Keratinocyte (primary cell): ENCODE measurements at regions not wholly inside any gene's neighbourhood (a gene's known extent, or its start where the extent isn't known, plus 50 kb on each side); places are given as distances from the start of the nearest gene placed in this dataset.

ENCODE experiments used
- DNase-seq: peaks from one replicate; pipeline ENCODE4 v3.0.0-alpha.2; 2011; ENCODE audit warnings: low read depth, missing footprints, low spot score
- FAIRE-seq: peaks from 2 replicates; lab custom pipeline; 2011; peaks lifted over from hg19 to GRCh38; lab: Jason Lieb, UNC
- H2AFZ ChIP-seq: 2 replicates; pipeline ENCODE4 v1.6.0; 2012; ENCODE audit warnings: low read length, control low read depth, inconsistent platforms; ENCODE audit not compliant: control insufficient read depth
- H3K27ac ChIP-seq: 2 replicates; pipeline ENCODE4 v1.5.1; 2011; ENCODE audit warnings: low read length; ENCODE audit not compliant: control insufficient read depth, insufficient read depth
- H3K27me3 ChIP-seq: 3 replicates; pipeline ENCODE4 v1.6.0; 2011; ENCODE audit warnings: low read length; ENCODE audit not compliant: control insufficient read depth, insufficient read depth; ENCODE audit errors: extremely low read depth
- H3K36me3 ChIP-seq, 2 experiments: 2 replicates in 1 of 2; 3 replicates in 1 of 2; pipeline ENCODE4 v1.5.1; 2011; ENCODE audit warnings: low read length in 2 of 2, mild to moderate bottlenecking in 1 of 2; ENCODE audit not compliant: control insufficient read depth in 2 of 2, insufficient read depth in 2 of 2; ENCODE audit errors: extremely low read depth in 1 of 2
- H3K4me1 ChIP-seq: 3 replicates; pipeline ENCODE4 v1.5.1; 2011; ENCODE audit warnings: low read length; ENCODE audit not compliant: control insufficient read depth, insufficient read depth; ENCODE audit errors: extremely low read depth
- H3K4me2 ChIP-seq: 3 replicates; pipeline ENCODE4 v1.6.0; 2011; ENCODE audit warnings: low read depth, low read length; ENCODE audit not compliant: control insufficient read depth, insufficient read depth; ENCODE audit errors: extremely low read depth
- H3K4me3 ChIP-seq, 3 experiments: fragments of 200-600 bp in 1 of 3; sonication (generic) in 1 of 3; 2 replicates in 2 of 3; 3 replicates in 1 of 3; pipeline ENCODE4 v1.5.1; 2011 to 2016; ENCODE audit warnings: low read length in 3 of 3, mild to moderate bottlenecking in 3 of 3, control low read depth in 2 of 3, inconsistent platforms in 1 of 3, low read depth in 1 of 3, mixed read lengths in 1 of 3, mixed run types in 1 of 3, moderate library complexity in 1 of 3; ENCODE audit not compliant: control insufficient read depth in 2 of 3, insufficient read depth in 2 of 3; ENCODE audit errors: extremely low read depth in 1 of 3
- H3K79me2 ChIP-seq: 2 replicates; pipeline ENCODE4 v1.6.0; 2012; ENCODE audit warnings: low read length; ENCODE audit not compliant: control insufficient read depth, insufficient read depth
- H3K9ac ChIP-seq: 3 replicates; pipeline ENCODE4 v1.6.0; 2011; ENCODE audit warnings: low read length; ENCODE audit not compliant: control insufficient read depth, insufficient read depth; ENCODE audit errors: extremely low read depth
- H3K9me1 ChIP-seq: 3 replicates; pipeline ENCODE4 v1.6.0; 2011; ENCODE audit warnings: low read length; ENCODE audit not compliant: control insufficient read depth, insufficient read depth; ENCODE audit errors: extremely low read depth
- H3K9me3 ChIP-seq: 2 replicates; pipeline ENCODE4 v1.5.1; 2012; ENCODE audit warnings: low read depth, low read length; ENCODE audit not compliant: control insufficient read depth
- H4K20me1 ChIP-seq: 3 replicates; pipeline ENCODE4 v1.6.0; 2011; ENCODE audit warnings: low read length; ENCODE audit not compliant: control insufficient read depth, insufficient read depth; ENCODE audit errors: extremely low read depth
- EZH2 ChIP-seq: IDR thresholded peaks from one replicate; pipeline ENCODE4 v1.6.1; 2012; ENCODE audit warnings: inconsistent platforms, mild to moderate bottlenecking, low read length, moderate library complexity
- dilution Hi-C: fragments of 300-500 bp; cut with MboI; formaldehyde crosslinking; loops from one replicate; pipeline ENCODE4 v1.7.0; 2020; ENCODE audit warnings: low sequenced_read_pairs; ENCODE audit not compliant: extremely low pct_ligation_motif_present
- TF ChIP-seq, protein P1 (sequence below), 3 experiments: IDR thresholded peaks in 1 of 3; conservative IDR thresholded peaks in 1 of 3; optimal IDR thresholded peaks in 1 of 3; 2 replicates in 2 of 3; 3 replicates in 1 of 3; pipeline versions ENCODE3 to v1.5.1; 2011; ENCODE audit warnings: low read length in 3 of 3, mild to moderate bottlenecking in 3 of 3, moderate library complexity in 2 of 3, control low read depth in 1 of 3, inconsistent platforms in 1 of 3; ENCODE audit not compliant: insufficient read depth in 2 of 3; ENCODE audit errors: extremely low read depth in 1 of 3

DNA sequence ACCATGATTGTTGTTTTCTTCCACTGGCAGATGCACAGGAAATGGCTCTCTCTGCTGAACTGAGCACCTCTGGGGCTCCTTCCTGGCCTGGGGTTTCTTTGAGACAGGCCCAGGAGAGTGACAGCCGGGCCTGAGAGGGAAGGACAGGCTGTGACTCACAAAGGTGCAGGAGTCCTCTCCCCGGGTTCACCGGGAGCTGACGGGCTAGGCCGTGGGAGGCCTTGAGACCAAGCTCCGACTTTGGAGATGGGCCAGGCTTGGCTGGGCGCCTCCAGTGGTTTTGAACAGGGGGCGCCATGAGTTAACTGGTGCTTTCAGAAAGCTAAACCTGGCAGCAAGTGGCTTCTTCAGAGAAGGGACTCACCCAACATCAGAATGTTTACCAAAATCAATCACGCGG lies 143.4 kb downstream of the URI1 start:
- no peak overlapping the region for H3K27ac ChIP-seq
- H3K36me3 ChIP-seq: no peaks in the 10 kb centered on the region
- no peaks in the 10 kb centered on the region for H3K9me3 ChIP-seq
- no peak for DNase-seq
- dilution Hi-C loops: no loop called here
- FAIRE-seq: no peak
- no peaks in the 10 kb centered on the region for H3K79me2 ChIP-seq
- no peaks in the 10 kb centered on the region for H3K4me1 ChIP-seq
- H3K27me3 ChIP-seq: no peaks in the 10 kb centered on the region
- H3K9me1 ChIP-seq: no peaks in the 10 kb centered on the region
- H4K20me1 ChIP-seq: no peaks in the 10 kb centered on the region
- no peak overlapping the region for H3K9ac ChIP-seq
- no peak overlapping the region for H3K4me2 ChIP-seq
- no peak overlapping the region for H3K4me3 ChIP-seq
- TF ChIP-seq, protein P1, sequence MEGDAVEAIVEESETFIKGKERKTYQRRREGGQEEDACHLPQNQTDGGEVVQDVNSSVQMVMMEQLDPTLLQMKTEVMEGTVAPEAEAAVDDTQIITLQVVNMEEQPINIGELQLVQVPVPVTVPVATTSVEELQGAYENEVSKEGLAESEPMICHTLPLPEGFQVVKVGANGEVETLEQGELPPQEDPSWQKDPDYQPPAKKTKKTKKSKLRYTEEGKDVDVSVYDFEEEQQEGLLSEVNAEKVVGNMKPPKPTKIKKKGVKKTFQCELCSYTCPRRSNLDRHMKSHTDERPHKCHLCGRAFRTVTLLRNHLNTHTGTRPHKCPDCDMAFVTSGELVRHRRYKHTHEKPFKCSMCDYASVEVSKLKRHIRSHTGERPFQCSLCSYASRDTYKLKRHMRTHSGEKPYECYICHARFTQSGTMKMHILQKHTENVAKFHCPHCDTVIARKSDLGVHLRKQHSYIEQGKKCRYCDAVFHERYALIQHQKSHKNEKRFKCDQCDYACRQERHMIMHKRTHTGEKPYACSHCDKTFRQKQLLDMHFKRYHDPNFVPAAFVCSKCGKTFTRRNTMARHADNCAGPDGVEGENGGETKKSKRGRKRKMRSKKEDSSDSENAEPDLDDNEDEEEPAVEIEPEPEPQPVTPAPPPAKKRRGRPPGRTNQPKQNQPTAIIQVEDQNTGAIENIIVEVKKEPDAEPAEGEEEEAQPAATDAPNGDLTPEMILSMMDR (optimal IDR thresholded peaks at IDR 0.05 in 1 of 3, IDR thresholded peaks at IDR 0.05 in 1 of 3, conservative IDR thresholded peaks at IDR 0.05 in 1 of 3; ENCODE audit: extremely low read depth in 1 of 3, insufficient read depth in 2 of 3, low read length in 3 of 3): no peak
- no peak for TF ChIP-seq EZH2
- H2AFZ ChIP-seq: no peak overlapping the region

DNA sequence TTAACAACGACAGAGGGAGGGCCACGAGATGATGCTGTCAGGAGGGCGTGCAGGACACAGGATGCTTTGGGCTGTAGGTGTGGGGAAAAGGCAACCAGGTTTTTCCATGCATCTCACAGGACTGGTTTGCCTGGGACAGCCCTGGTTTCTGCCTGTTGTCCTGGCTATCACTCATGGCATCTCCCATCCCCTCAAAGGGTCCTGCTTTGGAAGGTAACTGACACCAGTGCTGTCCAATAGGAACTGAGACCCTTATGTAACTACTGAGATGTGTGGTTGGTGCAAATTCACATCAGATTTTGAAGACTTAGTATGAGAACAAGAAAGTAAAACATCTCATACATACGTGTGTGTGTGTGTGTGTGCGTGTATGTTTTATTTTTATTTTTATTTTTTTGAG lies 144.2 kb downstream of the URI1 start:
- dilution Hi-C loops: no loop called here
- TF ChIP-seq, protein P1 (optimal IDR thresholded peaks at IDR 0.05 in 1 of 3, IDR thresholded peaks at IDR 0.05 in 1 of 3, conservative IDR thresholded peaks at IDR 0.05 in 1 of 3; ENCODE audit: extremely low read depth in 1 of 3, insufficient read depth in 2 of 3, low read length in 3 of 3): no peak
- TF ChIP-seq EZH2: no peak
- Histone ChIP-seq H3K9me3 (no peaks in the 10 kb centered on the region), H3K4me1 (no peaks in the 10 kb centered on the region), H3K4me3 (no peak overlapping the region), H3K79me2 (no peaks in the 10 kb centered on the region), H3K27ac (no peak overlapping the region), H2AFZ (no peak overlapping the region), H3K9me1 (no peaks in the 10 kb centered on the region), H3K4me2 (no peak overlapping the region), H3K27me3 (no peaks in the 10 kb centered on the region), H4K20me1 (no peaks in the 10 kb centered on the region), H3K36me3 (no peaks in the 10 kb centered on the region), H3K9ac (no peak overlapping the region)
- no peak for FAIRE-seq
- no peak for DNase-seq
